ENCODE measurements at regions not wholly inside any gene's neighbourhood (a gene's known extent, or its start where the extent isn't known, plus 50 kb on each side); places are given as distances from the start of the nearest gene placed in this dataset.

- TF ChIP-seq, protein P1, sequence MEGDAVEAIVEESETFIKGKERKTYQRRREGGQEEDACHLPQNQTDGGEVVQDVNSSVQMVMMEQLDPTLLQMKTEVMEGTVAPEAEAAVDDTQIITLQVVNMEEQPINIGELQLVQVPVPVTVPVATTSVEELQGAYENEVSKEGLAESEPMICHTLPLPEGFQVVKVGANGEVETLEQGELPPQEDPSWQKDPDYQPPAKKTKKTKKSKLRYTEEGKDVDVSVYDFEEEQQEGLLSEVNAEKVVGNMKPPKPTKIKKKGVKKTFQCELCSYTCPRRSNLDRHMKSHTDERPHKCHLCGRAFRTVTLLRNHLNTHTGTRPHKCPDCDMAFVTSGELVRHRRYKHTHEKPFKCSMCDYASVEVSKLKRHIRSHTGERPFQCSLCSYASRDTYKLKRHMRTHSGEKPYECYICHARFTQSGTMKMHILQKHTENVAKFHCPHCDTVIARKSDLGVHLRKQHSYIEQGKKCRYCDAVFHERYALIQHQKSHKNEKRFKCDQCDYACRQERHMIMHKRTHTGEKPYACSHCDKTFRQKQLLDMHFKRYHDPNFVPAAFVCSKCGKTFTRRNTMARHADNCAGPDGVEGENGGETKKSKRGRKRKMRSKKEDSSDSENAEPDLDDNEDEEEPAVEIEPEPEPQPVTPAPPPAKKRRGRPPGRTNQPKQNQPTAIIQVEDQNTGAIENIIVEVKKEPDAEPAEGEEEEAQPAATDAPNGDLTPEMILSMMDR (optimal IDR thresholded peaks at IDR 0.05 in 1 of 3, IDR thresholded peaks at IDR 0.05 in 1 of 3, conservative IDR thresholded peaks at IDR 0.05 in 1 of 3; ENCODE audit: extremely low read depth in 1 of 3, insufficient read depth in 2 of 3, low read length in 3 of 3), result no peak
- no peak for TF ChIP-seq EZH2 (IDR thresholded peaks at IDR 0.05; ENCODE audit: low read length)
Measured at GRCh38 chr9:34810187-34810524, 100.2 kb upstream of the CCL21 start.
